Muscle of leg (tissue), 3 donors: ENCODE measurements at regions not wholly inside any gene's neighbourhood (a gene's known extent, or its start where the extent isn't known, plus 50 kb on each side); places are given as distances from the start of the nearest gene placed in this dataset.
"Not testable (repeated sequence)": the region's sequence is repeated elsewhere in the genome, so short reads cannot be mapped to it uniquely, and the experiment has no call there.

Source experiments
- DNase-seq: peaks from one replicate; pipeline ENCODE4 v3.0.0; 2013
- H3K27ac ChIP-seq: one replicate; pipeline ENCODE4 v1.5.1; 2013; ENCODE audit warnings: mild to moderate bottlenecking, low read length, control low read depth
- H3K27me3 ChIP-seq: one replicate; pipeline ENCODE4 v1.6.1; 2013; ENCODE audit warnings: low read length; ENCODE audit not compliant: control insufficient read depth, insufficient read depth
- H3K36me3 ChIP-seq: one replicate; pipeline ENCODE4 v1.6.1; 2013; ENCODE audit warnings: low read length; ENCODE audit not compliant: control insufficient read depth, insufficient read depth
- H3K4me1 ChIP-seq: one replicate; pipeline ENCODE4 v1.6.1; 2013; ENCODE audit warnings: low read length; ENCODE audit not compliant: control insufficient read depth, insufficient read depth
- H3K4me3 ChIP-seq: one replicate; pipeline ENCODE4 v1.5.1; 2013; ENCODE audit warnings: low read length, control low read depth
- H3K9me3 ChIP-seq: replicated peaks from 2 replicates; pipeline ENCODE4 v1.6.1; 2013; ENCODE audit warnings: low read depth, low read length; ENCODE audit not compliant: control insufficient read depth
- whole genome bisulfite sequencing: methylation state at CpG from one replicate; pipeline ENCODE4 v1.1.5; 2013; ENCODE audit warnings: missing lambda C conversion rate; ENCODE audit not compliant: insufficient coverage; 5-methylcytosine and 5-hydroxymethylcytosine counted together

GRCh38 chr7:138249975-138250374 is 173.7 kb downstream of the AKR1D1 start:
- DNase-seq, result no peak
- WGBS, result 91% methylated on average over 3 of the region's 4 CpGs
- Histone ChIP-seq H3K4me3 (no peak overlapping the region), H3K4me1 (no peaks in the 10 kb centered on the region), H3K9me3 (no peaks in the 10 kb centered on the region), H3K27ac (no peak overlapping the region), H3K36me3 (no peaks in the 10 kb centered on the region), H3K27me3 (no peaks in the 10 kb centered on the region)

DNA sequence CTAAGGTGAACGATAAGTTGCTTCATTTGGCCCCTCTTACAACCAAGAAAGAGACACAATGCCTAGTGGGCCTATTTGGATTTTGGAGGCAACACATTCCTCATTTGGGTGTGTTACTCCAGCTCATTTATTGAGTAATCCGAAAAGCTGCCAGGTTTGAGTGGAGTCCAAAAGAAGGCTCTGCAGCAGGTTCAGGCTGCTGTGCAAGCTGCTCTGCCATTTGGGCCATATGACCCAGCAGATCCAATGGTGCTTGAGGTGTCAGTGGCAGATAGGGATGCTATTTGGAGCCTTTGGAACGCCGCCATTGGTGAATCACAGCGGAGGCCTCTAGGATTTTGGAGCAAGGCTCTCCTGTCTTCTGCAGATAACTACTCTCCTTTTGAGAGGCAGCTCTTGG is 176.4 kb downstream of the AKR1D1 start:
- not testable (repeated sequence) for H3K4me3 ChIP-seq, DNase-seq, H3K4me1 ChIP-seq, H3K27me3 ChIP-seq, H3K9me3 ChIP-seq, H3K36me3 ChIP-seq, H3K27ac ChIP-seq
- 80% methylated on average over 4 of the region's 5 CpGs for WGBS

DNA sequence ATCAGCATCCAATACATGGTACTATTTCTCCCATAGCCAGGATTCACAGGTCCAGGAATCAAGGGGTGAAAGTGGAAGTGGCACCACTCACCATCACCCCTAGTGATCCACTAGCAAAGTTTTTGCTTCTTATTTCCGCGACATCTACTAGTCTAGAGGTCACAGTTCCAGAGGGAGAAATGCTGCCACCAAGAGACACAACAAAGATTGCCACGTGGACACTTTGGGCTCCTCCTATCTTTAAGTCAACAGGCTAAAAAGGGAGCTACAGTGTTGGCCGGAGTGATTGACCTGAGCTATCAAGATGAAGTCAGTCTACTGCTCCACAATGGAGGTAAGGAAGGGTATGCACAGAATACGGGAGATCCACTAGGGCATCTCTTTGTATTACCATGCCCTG is 178.2 kb downstream of the AKR1D1 start:
- 100% methylated on average over 1 of the region's 5 CpGs for WGBS
- H3K36me3 ChIP-seq, result no peaks in the 10 kb centered on the region

DNA sequence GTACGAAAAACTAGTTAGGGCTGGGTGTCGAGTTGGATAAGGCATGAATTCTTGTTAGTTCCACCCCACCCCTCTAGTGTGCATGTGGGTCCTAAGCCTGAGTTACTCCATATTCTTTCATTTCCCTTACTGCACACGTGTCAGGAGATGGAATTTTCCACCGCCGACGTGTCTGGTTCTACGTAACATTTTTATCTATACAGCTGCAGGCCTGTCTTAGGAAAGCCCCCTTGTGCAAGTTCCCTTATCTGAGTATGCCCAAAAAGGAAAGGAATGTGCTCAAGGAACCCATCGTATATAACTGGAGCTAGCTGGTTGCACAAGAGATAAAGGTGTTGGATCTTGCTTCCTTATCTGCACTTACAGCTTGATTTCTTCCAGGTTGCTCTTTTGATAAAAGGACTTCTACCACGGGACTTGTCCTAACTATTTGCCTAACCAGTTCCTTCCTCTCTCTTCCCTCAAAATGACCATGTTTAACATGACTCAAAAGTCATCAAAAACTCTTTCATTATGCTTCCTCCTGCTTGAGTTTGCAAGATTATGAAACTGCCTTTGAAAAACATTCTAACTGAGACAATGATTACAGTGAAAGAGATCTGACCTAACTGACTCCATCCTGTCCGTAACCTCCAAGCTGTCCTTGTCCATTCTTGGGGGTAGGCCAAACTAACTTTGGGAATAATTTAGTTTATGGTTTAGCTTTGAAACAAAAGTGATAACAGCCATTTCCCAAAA is 181.4 kb downstream of the AKR1D1 start:
- whole genome bisulfite sequencing, result 66% methylated on average over 6 of the region's 10 CpGs

More for the DNA sequence above, 178.2 kb downstream of the AKR1D1 start:
- no peak overlapping the region for H3K4me3 ChIP-seq
- no peaks in the 10 kb centered on the region for H3K9me3 ChIP-seq
- DNase-seq, result no peak
- H3K27me3 ChIP-seq, result no peaks in the 10 kb centered on the region
- no peaks in the 10 kb centered on the region for H3K4me1 ChIP-seq
- H3K27ac ChIP-seq, result no peak overlapping the region

GRCh38 chr7:138258197-138258559 is 181.9 kb downstream of the AKR1D1 start:
- no peak for DNase-seq
- WGBS, result 67% methylated on average over 1 of the region's 3 CpGs
- no peaks in the 10 kb centered on the region for H3K27me3 ChIP-seq
- H3K36me3 ChIP-seq, result no peaks in the 10 kb centered on the region
- H3K9me3 ChIP-seq, result no peaks in the 10 kb centered on the region
- H3K27ac ChIP-seq, result no peak overlapping the region
- no peaks in the 10 kb centered on the region for H3K4me1 ChIP-seq
- H3K4me3 ChIP-seq, result no peak overlapping the region

More for the DNA sequence above, 181.4 kb downstream of the AKR1D1 start:
- no peaks in the 10 kb centered on the region for H3K4me1 ChIP-seq
- H3K4me3 ChIP-seq, result no peak overlapping the region
- no peaks in the 10 kb centered on the region for H3K9me3 ChIP-seq
- no peak overlapping the region for H3K27ac ChIP-seq
- no peaks in the 10 kb centered on the region for H3K27me3 ChIP-seq
- no peaks in the 10 kb centered on the region for H3K36me3 ChIP-seq
- DNase-seq, result peak; percentile 39

GRCh38 chr7:138259675-138260074 is 183.4 kb downstream of the AKR1D1 start:
- Histone ChIP-seq H3K9me3 (no peaks in the 10 kb centered on the region), H3K36me3 (no peaks in the 10 kb centered on the region), H3K27ac (no peak overlapping the region), H3K27me3 (no peaks in the 10 kb centered on the region), H3K4me1 (no peaks in the 10 kb centered on the region), H3K4me3 (no peak overlapping the region)
- WGBS, result 100% methylated on average over 1 of the region's 3 CpGs
- no peak for DNase-seq

- no peak overlapping the region for H3K4me3 ChIP-seq
- no peak for DNase-seq
- WGBS, result 95% methylated on average over 3 of the region's 6 CpGs
- H3K9me3 ChIP-seq, result peaks cover 3% of the 10 kb centered on the region
- no peaks in the 10 kb centered on the region for H3K4me1 ChIP-seq
- no peaks in the 10 kb centered on the region for H3K36me3 ChIP-seq
- H3K27ac ChIP-seq, result no peak overlapping the region
- no peaks in the 10 kb centered on the region for H3K27me3 ChIP-seq
Observed at GRCh38 chr7:138267934-138268333, 191.7 kb downstream of the AKR1D1 start.

- Histone ChIP-seq H3K27me3 (no peaks in the 10 kb centered on the region), H3K4me1 (no peaks in the 10 kb centered on the region), H3K4me3 (no peak overlapping the region), H3K27ac (no peak overlapping the region), H3K9me3 (no peaks in the 10 kb centered on the region), H3K36me3 (no peaks in the 10 kb centered on the region)
- DNase-seq, result no peak
Observed at GRCh38 chr7:138276891-138277290, 183.2 kb upstream of the TRIM24 start.

DNA sequence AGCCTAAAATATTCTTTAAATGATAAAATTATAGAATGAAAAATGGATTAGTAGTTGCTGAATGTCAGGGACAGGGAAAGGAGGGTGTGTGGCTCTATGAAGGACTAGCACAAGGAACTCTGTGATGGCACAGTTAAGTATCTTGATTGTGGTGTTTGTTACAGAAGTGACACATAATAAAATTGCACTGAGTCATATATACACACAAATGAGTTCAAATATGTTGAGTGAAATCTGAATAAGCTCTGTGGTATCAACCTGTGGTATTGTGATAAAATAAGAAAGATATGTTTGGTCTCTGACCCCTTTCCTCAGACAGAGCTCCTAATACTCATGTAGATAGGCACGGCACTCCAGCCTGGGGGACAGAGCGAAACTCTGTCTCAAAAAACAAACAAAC is 181.5 kb upstream of the TRIM24 start:
- Histone ChIP-seq H3K4me3 (no peak overlapping the region), H3K27ac (no peak overlapping the region), H3K36me3 (no peaks in the 10 kb centered on the region), H3K4me1 (no peaks in the 10 kb centered on the region), H3K27me3 (no peaks in the 10 kb centered on the region), H3K9me3 (no peaks in the 10 kb centered on the region)
- DNase-seq, result no peak
- no CpG with 5 or more reads among the region's 2 CpGs for WGBS

DNA sequence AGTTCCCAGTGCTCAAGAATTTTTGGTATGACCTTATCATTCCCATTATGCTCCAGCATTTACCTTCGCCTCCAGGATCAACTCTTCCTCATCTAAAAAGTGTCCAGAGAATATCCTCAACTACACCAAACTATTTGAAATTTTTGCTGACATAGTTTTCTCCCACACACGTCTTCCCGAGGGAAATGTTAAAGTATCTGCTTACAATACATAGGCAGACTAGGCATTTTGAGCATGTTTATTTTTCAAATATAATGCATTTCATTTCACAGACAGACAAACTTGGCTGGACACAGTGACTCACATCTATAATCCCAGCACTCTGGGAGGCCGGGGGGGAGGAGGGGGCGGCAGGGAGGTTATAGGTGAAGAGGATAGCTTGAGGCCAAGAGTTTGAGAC is 177.1 kb upstream of the TRIM24 start:
- no peak overlapping the region for H3K4me3 ChIP-seq
- WGBS, result no CpG with 5 or more reads among the region's 5 CpGs
- H3K27me3 ChIP-seq, result no peaks in the 10 kb centered on the region
- no peaks in the 10 kb centered on the region for H3K9me3 ChIP-seq
- DNase-seq, result no peak
- no peak overlapping the region for H3K27ac ChIP-seq
- no peaks in the 10 kb centered on the region for H3K4me1 ChIP-seq
- no peaks in the 10 kb centered on the region for H3K36me3 ChIP-seq

- Histone ChIP-seq H3K36me3 (no peaks in the 10 kb centered on the region), H3K27me3 (no peaks in the 10 kb centered on the region), H3K27ac (no peak overlapping the region), H3K4me1 (no peaks in the 10 kb centered on the region), H3K9me3 (peaks cover 2% of the 10 kb centered on the region), H3K4me3 (no peak overlapping the region)
- DNase-seq, result no peak
- WGBS, result no CpG with 5 or more reads among the region's 1 CpG
Observed at GRCh38 chr7:138285129-138285528, 174.9 kb upstream of the TRIM24 start.
